ENCODE measurements at regions not wholly inside any gene's neighbourhood (a gene's known extent, or its start where the extent isn't known, plus 50 kb on each side); places are given as distances from the start of the nearest gene placed in this dataset.

DNA sequence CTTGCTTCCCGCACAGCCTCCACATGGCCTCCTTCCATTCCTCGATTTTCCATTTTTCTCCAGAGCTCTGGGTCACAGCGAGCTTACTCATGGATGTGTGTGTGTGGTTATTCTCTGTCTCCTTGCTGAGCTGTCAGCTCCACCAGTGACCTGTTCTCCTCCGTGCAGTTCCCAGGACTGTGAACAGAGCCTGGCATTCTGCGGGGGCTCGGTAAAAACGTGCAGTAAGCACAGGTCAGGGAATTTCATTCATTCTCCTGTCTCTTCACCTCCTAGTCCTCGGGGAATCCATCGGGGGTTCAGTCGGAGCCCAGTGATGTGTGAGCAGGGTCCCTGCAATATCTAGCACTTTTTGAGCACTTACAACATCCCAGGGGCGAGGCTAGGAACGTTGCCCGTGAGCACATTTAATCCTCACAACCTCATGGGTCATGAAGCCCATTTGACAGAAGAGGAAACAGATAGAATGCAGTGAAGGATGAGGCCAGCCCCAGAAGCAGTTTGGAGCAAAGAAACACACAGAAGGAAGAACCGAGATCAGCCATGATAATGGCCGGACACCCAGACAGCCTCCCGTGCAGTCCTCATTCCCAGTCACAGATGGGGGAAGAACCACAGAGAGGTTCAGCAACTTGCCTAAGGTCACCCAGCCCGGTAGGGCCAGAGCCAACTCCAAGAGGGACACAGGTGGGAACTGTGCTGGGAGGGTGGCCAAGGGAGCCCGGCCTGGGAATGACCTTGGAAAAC lies 183.2 kb upstream of the GSE1 start:
- DNase-seq: no peak

DNA sequence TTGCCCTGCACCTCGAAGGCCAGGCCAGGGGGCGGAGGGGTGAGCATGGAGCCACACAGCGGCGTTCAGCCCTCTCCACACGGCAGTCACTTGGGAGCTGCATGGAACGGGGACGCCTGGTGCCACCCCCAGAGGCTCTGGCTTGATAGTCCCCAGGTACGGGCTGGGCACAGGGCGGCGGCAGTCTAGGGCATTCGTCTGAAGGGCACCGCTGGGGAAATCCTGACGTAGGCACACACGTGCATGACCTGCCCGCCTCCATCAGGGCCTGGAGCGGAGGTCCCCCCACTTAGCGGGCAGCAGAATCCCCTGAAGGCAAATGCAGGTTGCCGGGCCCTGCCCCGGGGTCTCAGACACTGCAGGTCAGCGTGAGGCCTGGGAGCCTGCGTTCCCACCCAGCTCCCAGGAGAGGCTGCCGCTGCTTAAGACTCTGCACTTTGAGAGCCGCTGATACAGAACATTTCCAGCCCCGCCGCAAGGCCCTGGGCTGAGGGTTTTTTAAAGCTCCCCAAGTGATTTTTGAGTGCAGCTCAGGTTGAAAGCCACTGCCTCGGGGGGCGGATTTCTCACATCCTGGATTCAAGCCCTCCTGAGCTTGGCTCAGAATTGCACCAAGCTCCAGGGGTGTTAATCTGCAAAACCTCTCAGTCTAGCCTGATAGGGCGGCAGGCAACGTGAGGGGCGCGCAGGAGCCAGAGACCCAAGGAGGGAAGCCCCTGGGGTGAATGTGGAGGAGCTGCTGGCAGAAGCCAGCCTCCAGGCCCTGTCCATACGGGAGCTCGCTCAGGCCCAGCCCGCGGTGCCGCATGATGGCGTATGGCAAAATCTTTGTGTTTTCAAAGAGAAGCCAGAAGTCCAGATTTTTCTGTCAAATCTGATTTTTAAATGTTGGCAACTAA lies 182.3 kb upstream of the GSE1 start:
- DNase-seq: no peak

DNA sequence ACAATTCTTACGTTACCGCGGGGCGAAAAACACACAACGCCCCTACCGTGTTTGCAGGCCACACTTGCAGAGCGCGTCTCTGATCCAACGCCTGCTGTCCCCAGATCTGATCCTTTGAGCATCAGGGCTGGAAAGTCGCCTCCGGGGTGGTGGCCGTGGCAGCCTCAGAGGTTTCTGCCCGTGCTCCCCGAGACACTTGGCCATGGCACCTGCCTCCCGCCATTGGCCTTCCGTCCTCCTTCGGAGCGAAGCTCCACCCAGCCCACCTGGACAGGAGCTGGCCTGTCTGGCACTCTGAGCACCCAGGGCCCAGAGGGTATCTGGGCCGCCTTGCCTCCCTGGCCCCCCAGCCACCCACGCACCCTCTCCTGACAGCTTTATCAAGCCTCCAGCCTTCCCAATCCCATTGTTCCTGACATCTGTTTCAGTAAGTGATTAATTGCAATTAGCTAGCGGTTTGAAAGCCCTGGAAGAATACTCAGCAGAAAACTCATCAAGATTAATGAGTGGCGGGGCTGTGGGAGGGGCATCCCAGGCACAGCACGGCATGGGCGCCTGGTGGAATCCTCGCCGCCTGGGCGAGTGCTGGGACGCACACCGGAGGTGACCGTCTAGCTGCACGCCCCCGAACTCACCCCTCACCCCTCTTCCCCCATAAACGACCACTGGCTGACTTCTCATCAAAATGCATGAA lies 181.5 kb upstream of the GSE1 start:
- no peak for DNase-seq

DNA sequence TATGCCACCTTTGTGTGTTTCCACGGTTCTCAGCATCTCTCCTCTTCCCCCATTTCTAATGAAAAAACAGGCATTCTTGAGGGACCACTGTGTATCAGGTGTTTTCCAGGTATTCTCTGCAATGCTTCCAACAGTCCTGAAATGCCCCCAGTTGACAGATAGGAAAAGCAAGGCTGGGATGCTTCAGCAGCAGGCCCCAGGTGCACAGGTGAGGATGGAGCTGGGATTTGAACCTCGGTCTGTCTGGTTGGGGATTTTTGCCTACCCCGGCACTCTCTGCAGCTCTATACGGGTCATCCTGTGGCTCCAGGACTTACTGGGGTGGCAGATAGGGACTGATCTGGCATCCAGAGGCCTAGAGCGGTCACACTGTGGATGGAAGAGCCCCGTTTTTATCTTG lies 180.5 kb upstream of the GSE1 start:
- no peak for DNase-seq

DNA sequence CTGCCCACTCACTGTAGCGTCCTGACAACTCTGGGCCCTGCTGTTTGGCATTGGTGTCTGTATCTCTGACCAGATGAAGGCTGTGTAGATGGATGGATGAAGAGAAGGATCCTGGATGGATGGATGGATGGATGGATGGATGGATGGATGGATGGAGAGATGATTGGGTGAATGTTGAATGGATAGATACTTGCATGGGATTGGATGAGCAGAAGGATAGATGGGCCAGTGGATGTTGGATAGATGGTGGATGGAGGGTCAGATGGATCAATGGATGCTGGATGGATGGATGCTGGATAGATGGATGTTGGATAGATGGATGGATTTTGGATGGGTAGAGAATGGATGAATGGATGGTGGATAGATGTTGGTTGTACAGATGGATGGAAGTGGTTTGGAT lies 179.6 kb upstream of the GSE1 start:
- no peak for DNase-seq

DNA sequence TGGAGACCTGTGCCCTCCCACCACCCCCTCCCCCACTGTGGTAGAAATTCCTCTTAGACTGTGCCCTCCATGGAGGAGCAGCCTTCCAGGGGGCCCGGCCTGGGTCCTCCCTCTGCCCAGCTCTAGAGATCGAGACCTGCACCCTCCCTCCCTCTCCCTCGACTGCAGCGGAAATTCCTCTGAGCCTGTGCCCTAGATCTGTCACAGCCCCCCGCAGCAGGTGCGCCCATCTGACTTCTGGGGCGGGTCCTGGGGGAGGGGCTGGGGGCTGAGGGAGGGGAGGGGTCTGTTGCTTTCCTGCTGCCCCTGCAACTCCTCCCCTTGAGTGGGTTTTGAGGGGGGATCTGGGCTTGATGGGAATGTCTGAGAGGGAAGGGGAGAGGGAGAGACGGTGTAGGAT lies 177.8 kb upstream of the GSE1 start:
- no peak for DNase-seq

DNA sequence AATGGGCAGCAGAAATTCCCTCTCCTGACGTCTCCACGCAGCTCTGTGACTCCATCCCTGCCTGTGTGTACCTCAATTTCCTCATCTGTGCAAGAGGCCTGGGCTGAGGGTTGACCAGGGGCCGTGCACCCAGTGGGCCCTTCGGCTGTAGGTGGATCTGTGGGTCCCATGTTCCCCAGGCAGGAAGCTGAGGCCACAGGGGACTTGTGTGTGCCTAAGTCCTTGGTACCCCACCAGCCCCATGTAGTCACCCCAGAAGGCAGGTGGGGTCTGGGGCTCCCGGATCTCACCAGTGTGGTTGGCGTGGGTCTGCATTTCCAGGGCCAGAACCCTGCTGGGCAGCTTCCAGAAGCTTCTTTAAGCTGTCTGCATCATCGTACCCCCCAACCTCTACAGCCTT lies 177.4 kb upstream of the GSE1 start:
- no peak for DNase-seq

DNA sequence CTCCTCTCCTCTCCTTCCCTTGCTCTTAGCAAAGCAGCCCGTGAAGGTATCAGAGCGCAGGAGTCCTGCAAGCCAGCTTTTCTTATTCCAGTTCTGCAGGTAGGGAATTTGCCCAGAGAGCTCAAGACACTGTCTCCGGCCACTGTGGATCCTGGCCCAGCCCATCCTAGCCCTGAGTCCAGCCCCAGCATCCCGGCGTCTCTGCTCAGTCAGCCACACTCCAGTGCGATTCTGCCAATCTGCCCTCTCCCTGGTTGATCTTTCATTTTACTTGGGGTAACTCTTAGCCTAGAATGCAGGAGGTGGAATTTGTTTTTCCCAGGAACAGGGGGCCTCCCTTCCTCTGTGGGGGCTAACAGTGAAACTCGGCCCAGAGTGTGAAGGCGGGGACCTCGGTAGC lies 176.9 kb upstream of the GSE1 start:
- DNase-seq: no peak

DNA sequence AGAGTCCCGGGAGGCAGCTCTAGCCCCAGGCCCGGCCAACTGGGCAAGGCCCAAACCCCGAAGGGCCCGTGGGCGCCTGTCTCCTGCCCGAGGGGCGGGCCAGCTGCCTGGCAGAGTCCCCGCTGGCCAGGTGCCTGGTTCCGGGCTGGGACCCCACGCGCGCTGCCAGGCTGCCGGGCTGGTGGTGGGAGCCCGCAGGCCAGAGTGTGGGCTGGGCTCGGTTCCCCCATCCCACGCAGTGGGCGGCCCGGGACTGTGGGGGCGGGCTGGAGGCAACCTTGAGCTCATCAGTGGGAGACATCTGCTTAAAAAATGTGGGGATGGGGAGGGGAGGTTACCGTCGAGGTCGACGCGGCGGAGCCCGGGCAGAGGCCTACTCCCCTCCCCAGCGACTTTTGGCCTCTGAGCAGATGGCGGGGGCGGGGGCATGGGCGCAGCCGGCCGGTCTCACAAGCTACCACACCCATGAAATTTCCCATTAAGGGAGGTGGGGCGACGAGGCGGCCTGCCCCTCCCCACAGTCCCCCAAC lies 176.4 kb upstream of the GSE1 start:
- no peak for DNase-seq

DNA sequence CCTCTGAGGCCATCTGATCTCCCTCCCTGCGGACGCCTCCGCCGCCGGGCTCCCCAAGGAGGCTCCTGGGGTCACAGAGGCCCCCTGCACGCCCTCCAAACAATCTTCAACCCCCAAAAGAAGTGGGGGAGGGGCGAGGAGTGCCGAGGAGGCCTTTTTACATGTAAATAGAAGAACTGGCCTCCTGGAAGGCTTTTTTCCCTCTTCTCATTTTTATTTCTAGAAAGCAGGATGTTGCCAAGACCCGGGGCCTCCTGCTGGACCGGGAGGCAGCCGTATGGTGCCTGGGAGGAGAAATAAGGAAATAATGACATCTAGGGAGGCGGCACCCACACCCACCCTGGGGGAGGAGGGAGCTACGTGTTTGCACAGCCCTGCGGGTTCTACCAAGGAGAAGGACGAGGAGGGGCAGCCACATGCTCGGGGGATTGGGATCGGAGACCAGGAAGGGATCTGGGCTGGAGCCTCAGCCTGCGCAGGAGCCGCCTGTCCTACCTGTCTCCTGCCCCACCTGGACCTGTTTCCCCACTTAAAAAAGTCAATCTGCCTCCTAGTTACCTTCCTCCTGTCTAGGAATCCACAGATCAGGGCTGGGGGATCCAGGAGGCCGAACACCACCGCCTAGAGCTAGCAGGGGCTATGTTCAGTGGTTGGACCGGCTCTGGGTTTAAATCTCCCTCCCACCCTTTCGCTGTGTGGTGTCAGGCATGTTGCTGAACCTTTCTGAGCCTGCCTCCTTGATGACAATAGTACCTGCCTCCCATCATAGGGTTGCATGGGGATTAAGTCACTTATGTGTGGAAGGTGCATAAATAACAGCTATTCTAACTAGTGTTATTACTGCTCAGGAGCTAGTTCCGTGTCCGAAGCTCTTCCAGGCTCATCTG lies 175.7 kb upstream of the GSE1 start:
- no peak for DNase-seq

DNA sequence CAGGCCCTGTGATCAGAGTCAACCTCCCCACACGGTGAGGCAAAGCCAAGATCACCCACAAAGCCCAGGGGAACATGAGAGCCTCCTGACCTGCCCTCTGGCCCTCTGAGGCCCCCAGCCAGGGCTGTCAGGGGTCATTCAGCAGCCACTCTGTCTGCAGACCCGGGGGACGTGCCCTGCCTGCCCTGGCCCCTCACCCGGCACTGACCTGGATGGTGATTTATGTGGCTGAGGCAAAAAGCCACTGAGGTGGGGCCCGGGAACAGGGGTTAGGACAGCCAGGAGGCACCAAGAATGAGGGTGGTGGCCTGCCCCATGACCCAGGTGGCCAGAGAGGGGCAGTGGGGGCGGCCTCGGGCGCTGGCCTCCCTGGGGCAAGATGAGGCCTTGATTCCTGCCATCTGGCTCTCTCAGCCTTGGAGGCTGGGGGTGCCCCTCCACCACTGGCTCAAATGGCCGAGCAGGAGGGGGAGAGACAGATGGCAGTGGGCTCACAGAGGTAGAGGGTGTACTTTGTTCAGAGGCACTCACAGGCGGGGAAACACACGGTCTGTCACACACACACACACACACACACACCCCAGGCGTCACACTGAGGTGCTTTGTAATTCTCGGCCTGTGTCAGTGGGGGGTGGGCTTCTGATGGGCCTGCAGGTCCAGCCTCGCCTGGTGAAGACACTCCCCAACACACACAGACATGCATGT lies 174.0 kb upstream of the GSE1 start:
- no peak for DNase-seq

DNA sequence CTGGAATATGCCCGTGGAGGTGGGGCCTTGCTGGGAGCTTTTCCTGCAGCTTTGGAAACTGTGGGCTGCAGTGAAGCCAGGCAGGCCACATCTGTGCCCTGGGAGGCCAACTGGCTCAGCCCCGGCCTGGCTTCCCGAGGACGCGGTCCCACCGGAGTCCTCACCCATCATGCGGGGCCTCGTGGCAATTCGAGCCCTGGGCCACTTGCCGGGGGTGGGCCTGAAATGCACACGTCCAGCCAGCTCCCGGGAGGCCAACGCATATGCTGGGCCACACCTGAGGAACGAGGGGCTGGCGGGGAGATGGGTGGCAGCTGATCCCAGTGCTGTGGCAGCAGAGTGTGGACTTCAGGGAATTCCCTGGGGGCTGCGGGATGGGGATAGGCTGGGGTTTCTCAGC lies 172.4 kb upstream of the GSE1 start:
- DNase-seq: no peak

DNA sequence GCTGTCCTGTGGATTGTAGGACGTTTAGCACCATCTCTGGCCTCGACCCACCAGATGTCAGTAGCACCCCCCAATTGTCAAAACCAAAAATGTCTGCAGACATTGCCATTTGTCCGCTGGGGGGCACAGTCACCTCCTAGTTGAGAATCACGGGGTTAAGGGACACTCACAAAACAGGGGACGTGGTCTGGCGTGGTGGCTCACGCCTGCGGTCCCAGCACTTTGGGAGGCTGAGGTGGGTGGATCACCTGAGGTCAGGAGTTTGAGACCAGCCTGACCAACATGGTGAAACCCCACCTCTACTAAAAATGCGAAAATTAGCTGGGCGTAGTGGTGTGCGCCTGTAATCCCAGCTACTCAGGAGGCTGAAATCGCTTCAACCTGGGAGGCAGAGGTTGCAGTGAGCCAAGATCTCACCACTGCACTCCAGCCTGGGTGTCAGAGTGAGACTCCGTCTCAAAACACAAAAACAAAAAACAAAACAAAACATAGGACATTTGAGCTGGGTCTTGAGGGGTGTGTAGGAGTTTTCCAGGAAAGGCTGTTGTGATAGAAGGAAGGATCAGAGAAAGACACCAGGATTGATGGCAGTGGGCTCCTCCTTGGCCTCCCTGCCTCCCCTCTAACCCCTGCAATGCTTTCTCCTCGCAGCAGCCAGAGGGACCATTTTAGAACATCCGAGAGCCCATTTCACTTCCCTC lies 171.8 kb upstream of the GSE1 start:
- no peak for DNase-seq

DNA sequence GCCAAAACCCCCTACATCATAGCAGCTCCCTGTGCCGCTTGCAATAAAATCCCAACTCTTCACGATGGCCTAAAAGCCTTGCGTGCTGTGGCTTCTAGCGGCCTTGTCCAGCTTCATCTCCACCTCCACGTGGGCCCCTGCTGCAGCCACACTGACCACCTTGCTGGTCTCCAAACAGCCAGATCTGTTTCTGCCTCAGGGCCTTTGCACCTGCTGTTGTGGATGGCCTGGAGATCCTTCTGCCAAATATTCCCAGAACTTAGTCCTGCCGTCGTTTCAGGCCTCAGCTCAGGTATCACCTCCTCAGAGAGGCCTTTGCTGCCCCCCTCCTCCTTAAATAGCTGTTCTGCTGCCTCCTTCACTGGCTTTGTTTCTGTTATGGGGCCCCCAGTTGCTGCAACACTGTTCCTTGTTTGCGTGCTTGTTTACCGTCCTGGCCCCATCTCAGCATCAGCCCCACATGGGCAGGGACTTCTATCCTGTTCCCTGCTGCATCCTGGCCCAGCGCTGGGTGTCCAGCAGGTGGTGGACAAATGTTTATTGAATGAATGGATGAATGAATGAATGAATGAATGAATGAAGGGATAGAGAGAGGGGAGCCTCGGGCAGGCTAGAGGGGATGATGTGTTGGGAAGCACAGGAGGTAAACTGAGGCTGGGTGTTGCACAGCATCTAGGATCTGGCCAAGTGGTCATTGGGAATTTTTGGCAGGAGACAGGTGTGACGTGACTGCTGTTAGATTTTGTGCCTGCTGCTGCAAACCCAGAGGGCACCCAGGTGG lies 171.0 kb upstream of the GSE1 start:
- no peak for DNase-seq

DNA sequence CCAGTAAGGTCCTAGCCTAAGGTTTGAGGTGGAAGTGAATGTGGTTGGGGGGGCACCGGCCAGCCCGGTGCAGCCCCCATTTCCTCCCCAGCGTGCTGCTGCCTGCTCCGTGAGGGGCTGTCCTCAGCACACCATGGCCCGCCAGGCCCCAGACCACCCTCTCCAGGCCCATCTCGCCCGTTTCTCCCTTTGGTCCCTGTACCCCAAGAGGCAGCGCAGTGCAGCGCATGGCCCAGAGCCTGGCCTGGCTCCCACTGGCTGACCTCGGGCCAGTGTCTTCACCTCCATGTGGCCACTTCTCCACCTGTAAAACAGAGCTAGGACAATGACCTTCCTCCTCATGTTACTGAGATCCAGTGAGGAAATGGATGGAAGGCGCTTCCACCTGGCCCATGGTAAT lies 170.0 kb upstream of the GSE1 start:
- no peak for DNase-seq

DNA sequence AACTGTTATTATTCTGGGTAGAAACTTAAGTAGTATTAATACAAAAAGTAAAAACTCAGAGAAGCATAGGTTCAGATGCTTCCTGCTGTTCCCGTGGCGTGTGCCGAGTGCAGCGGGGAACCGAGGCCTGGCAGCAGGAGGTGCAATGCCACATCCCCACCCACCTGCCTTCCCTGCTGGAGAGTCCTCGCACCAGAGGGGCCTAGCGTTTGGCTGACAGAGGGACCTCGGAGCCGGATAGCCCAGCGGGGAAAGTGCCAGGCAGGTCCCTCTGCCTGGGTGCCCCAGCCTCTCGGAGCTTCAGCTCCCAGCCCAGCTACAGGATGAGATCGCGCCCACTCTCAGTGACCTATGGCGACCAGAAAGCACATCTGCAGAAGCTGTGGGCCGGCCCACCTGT lies 169.6 kb upstream of the GSE1 start:
- DNase-seq: no peak

DNA sequence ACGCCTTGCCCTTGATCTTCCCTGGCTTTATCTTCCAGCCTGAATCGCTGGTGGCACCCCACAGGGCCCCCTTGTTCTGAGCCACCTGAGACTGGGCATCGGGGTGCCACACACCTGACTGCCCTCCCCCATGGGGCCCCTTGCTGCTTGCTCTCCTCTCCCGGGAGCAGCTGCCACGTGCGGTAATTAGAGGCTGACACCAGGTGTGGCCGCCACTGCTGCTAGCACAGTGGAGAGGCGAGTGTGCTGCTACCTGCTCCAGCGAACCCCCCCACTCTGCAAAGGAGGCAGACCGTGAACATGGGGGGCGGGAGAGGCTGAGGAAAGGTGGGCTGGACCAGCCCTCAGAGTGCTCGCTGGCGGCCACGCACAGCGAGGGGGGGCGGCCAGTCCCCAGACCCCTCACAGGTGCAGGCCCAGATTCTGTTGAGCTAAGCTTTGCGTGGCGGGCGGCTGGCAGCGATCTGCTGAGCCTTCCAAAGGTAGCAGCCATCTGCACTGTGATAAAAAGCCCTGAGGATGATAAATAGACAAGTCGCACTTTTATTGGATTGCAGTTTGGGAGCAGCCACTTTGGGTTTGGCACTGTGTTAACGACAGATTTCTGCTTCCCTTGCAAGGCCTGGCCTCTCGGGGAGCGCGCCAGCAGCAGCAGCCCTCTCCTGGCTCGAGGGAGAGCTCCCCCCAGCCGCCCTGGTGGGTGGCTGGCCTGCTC lies 167.9 kb upstream of the GSE1 start:
- DNase-seq: no peak

DNA sequence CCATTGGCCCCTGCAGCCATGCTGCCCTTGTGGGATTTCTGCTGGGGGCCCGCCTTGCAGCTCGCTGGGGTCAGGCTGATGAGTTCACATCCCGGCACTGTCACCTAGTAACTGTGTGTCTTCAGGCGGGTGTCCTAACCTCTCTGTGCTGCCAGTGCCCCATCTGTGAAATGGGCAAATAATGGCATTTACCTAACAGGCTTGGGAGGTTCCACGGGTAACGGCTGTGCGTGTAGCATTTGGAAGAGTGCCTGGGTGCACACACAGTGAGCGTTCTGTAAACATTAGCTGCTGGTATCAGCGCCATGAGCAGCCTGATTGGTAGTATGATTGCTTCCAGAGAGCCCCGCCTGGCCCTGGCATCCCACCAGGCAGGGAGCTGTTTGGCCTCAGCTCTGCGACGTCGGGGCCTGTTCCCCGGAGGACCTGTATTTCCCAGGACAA lies 167.3 kb upstream of the GSE1 start:
- no peak for DNase-seq

DNA sequence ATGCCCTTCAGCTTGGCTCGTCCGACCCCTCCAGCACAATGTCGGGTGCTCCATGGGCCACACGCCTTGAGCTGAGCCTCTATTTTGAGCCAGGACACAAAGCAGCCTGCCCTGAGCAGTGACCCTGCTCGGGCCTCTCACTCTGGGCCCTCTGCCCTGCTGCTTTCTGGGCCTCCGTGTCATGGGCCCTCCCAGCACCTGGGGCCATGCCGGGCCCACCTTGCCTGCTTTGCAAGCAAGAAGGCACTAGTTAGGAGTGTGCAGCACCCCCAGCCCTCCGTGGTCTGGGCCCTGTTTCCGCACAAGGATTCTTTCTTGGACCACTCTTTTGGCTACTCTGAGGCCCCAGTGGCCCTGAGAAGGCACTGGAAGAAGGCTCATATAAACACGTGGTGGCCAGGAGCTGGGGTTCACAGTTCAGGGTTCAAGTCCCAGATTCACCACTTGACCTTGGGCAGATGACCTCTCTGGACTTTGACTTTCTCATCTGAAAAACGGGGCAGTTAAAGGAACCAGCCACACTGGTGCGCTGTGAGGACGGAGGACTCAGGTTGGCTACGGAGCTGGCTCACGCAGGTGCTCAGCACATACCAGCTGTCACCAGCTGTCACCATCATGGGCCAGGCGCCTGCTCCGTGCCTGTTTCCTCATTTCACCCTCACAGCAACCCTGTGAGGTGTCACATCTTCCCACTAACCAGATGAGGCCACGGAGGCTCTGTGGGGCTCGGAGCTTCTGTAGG lies 166.0 kb upstream of the GSE1 start:
- no peak for DNase-seq
